AG09319 (cell line): ENCODE measurements at regions not wholly inside any gene's neighbourhood (a gene's known extent, or its start where the extent isn't known, plus 50 kb on each side); places are given as distances from the start of the nearest gene placed in this dataset.

ENCODE experiments used
- DNase-seq: peaks from one replicate; pipeline ENCODE4 v3.0.0-alpha.2; 2010; ENCODE audit warnings: low read depth; ENCODE audit errors: extremely low read depth
- TF ChIP-seq, protein P1 (sequence below): IDR thresholded peaks from 2 replicates; pipeline ENCODE4 v1.5.1; 2011; ENCODE audit warnings: low read depth, mild to moderate bottlenecking, inconsistent platforms, low read length, moderate library complexity

DNA sequence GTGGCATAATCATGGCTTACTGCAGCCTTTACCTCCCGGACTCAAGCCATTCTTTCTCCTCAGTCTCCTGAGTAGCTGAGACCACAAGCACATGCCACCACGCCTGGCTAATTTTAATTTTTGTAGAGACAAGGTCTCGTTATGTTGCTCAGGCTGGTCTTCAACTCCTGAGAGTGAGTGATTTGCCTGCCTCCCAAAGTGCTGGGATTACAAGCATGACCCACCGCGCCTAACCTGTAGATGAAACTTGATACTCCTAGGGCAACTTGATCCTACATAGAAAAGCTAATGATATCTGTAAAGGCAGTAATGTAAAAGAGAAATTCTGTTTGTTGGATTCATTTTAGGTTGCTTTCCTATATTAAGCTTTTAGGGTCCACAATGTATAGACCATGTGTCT, 391.9 kb upstream of the THRB start:
- TF ChIP-seq, protein P1, sequence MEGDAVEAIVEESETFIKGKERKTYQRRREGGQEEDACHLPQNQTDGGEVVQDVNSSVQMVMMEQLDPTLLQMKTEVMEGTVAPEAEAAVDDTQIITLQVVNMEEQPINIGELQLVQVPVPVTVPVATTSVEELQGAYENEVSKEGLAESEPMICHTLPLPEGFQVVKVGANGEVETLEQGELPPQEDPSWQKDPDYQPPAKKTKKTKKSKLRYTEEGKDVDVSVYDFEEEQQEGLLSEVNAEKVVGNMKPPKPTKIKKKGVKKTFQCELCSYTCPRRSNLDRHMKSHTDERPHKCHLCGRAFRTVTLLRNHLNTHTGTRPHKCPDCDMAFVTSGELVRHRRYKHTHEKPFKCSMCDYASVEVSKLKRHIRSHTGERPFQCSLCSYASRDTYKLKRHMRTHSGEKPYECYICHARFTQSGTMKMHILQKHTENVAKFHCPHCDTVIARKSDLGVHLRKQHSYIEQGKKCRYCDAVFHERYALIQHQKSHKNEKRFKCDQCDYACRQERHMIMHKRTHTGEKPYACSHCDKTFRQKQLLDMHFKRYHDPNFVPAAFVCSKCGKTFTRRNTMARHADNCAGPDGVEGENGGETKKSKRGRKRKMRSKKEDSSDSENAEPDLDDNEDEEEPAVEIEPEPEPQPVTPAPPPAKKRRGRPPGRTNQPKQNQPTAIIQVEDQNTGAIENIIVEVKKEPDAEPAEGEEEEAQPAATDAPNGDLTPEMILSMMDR, result no peak
- DNase-seq, result no peak

DNA sequence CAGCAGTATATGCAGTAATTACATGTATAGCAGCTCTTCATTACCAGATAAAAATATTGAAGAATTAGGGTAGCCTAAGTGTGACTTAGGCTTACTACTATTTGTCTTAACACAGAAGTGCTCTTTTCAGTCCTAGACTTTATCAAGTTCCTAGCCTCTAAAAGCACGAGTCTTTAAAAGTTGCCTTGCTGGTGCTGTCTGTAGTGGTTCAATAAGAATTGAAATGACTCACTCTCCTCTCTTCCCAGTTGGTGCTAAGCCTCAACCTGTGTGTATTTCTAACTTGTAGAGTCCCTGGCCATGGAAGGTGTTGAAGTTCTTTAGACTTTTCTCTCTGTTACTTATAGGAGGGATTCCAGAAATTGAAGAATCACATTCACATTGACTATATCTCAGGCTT, 395.4 kb upstream of the THRB start:
- no peak for DNase-seq
- TF ChIP-seq, protein P1, result no peak

DNA sequence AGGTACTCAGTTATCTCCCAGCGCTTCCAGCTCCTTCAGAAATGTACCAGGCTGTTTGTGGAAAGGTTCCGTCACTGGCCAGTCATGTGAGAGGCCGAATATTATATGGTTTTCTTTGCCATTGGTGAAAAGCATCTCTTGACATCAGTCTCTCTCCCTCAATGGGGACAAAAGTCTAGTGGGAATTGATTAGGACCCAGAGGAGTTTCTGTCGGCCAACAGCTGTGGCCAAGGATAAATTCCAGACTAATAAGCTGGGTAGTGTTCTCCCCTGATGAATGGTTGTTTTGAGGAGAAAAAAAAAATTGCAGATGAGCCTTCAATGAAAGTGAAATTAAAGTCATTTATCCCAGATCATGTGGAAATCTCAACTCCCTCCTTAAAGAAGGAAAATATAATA, 404.7 kb upstream of the THRB start:
- TF ChIP-seq, protein P1, result no peak
- no peak for DNase-seq

DNA sequence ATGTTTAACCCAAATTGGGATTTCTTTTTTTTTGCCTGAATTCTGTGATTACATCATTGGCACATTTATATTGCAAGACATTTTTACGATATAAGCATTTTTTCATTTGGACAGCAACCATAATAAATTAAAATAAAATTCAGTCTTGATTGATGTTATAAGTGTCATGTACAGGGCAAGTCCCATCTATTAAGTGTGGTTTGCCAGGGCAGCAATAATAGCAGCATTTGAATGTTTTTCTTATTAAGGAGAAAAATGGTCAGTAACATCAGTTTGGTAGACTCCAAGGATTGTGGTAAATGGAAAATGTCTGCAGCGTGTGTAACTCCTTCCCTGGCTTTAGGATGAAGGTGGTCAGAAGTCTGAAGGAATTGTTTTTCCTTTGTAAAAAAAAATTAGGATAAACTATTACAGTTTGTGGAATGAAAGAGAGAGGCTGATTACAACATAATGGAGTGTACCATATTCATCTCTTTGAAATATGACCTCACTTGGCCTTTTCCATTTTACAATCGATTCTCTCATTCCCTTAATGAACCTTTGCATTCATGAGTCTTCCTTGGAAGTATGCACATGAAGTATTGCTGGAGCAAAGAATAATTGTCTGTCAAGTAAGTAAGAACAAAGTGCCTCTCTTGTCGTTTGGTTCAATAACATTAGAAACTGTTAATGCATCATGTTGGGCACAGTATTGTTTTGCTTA, 405.4 kb upstream of the THRB start:
- TF ChIP-seq, protein P1, result no peak
- no peak for DNase-seq

DNA sequence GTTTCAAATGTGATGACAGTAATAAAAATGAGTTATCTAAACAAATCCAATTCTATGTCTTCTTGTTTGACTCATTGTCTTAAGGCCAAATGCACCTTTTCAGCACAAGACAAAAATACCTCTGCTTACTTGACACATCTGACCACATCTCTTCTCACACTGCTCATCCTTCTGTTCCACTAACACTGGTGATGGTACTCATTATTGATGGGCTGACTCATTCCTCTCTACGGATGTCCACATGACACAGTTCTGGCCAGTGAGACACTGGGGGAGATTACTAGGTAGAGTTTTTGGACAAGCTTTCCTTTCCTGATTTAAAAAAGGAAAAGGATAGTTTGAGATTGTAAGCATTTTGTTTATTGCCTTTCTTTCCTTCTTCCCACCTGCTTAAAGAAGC, 410.6 kb upstream of the THRB start:
- TF ChIP-seq, protein P1, result no peak
- DNase-seq, result no peak

DNA sequence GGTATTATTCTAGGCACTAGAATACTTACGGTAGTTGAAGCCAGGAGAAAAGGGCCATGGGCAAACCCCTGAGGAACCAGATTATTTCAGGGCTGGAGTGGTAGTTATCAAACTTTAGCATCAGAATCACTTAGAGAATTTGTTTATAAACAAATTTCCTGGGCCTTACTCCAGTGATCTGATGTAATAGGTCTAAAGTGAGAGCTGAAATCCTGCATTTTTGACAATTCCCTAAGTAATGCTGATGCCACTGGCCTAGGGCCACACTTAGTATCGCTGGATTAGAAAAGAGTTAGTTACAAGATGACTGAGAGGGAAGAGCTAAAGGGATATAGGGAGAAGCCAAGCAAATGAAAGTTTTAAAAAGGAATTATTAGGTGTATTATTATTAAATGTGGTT, 412.5 kb upstream of the THRB start:
- no peak for DNase-seq
- TF ChIP-seq, protein P1, result no peak

DNA sequence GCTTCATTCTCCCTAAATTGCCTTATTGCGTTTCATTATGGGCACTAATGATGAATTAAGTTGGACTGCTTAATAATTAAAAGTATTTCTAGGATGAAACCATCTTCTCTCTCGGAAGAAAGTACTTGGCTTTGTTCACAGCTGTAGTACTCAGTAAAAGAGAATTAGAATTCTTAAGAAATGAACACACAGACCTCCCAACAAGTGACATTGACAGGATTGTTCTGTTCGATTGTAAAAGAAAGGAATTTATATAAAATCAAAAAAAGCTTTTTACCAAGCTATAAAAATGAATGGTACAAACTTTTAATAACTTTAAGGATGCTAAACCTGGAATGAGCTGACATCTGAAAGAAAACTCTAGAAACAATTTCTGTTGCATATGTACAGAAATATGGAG, 416.4 kb upstream of the THRB start:
- TF ChIP-seq, protein P1, result no peak

More for the DNA sequence above, 416.4 kb upstream of the THRB start:
- DNase-seq, result no peak
